Left renal pelvis (tissue), 4 donors: ENCODE measurements at regions not wholly inside any gene's neighbourhood (a gene's known extent, or its start where the extent isn't known, plus 50 kb on each side); places are given as distances from the start of the nearest gene placed in this dataset.

ENCODE experiments used
- DNase-seq, 4 donors: peaks; one replicate each; pipeline ENCODE4 v3.0.0-alpha.2; 2013; ENCODE audit warnings: low read depth in 4 of 4, low spot score in 3 of 4

- DNase-seq: no peak
These were observed 235.9 kb downstream of the TFAP2C start for GRCh38 chr20:56865055-56865454.

- DNase-seq: no peak
These were observed 238.0 kb downstream of the TFAP2C start for GRCh38 chr20:56867128-56867527.

- no peak for DNase-seq
These were observed 239.6 kb downstream of the TFAP2C start for GRCh38 chr20:56868746-56869145.

GRCh38 chr20:56870271-56870670 is 241.2 kb downstream of the TFAP2C start:
- DNase-seq: no peak

- DNase-seq: no peak
These were observed 242.6 kb downstream of the TFAP2C start for GRCh38 chr20:56871691-56872090.

DNA sequence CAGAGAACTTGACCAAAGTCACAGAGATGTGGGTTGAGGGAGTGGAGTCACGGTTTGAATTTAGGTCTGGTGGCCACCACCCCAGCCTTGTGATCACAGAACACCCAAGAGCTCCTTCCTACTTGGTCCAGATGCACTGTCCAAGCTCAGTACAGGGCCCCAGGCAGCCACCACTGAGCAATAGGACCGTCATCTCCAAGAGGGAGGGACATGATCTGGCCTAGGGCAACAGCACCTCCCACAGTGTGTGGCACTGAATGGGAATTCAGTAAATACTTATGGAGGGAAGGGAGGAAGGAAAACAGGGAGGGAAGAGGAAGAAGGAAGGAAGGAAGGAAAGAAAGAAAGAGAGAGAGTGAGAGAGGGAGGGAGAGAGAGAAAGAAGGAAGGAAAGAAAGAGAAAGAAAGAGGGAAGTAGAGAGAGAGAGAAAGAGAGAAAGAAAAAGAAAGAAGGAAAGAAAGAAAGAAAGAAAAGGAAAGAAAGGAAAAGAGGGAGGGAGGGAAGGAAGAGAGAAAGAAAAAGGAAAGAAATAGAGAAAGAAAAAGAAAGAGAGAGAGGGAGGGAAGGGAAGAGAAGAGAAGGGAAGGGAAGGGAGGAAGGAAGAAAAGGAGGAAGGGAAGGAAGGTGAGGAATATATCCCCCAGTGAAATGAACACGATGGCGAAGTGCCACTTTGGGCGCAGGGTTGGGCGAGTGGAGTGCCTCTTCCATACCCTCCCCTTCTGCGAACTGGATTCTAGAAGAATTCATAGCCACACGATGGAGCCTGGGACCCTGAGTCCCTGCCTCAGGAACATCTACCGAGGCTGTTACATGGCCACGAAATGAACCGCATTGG is 243.7 kb downstream of the TFAP2C start:
- no peak for DNase-seq

DNA sequence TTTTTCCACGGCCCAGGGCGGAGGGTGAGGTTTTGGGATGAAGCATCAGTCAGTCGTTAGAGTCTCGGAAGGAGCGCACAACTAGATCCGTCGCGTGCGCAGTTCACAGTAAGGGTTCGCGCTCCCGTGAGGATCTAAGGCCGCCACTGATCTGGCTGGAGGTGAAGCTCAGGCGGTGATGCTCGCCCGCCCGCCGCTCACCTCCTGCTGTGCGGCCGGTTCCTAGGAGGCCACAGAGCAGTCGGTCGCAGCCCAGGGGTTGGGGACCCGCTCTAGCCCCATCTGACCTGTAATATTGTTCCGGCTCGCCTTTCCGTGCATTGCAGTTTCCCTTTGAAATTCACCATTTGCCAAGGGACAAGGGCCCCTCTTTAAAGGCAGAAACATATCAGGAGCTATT is 244.7 kb downstream of the TFAP2C start:
- DNase-seq: no peak

DNA sequence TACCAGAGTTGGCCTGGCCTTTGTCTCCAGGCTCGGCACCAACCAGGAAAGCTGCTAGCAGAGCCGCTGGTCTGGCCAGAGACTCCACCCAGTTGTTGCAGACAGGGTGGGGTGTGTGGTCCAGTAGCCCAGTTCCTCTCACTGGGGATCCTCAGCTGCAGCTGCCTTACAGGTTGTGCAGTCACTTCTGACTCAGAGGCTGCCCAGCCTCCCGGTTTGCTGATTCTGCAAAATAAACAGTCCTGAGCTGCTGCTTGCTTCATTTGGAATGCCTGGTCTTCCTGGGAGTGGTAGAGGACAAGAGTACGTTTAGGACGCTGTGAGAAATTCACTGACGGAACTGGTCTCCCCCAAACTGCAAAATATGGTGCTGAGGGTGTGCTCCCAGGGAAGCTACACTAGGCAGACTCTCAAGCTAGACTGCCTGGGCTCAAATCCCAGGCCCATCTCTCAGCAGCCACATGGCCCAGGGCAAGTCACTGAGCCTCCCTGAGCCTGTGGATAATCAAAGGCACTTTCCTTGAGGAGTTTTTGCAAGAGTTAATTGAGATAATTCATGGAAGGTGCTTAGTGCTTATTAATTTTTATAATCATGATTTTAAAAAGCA is 246.1 kb downstream of the TFAP2C start:
- no peak for DNase-seq

DNA sequence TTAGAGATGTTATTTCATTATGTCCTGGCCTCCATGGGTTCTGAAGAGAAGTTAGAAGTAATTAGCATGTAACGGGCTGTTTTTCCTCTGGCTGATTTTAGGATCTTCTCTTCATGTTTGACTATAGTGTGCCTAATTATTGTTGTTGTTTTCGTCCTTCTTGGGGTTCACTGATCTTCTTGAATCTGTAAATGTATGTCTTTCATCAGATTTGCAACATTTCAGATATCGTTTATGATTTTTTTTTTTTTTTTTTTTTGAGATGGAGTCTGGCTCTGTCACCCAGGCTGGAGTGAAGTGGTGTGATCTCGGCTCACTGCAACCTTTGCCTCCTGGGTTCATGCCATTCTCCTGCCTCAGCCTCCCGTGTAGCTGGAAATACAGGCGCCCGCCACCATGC is 246.7 kb downstream of the TFAP2C start:
- no peak for DNase-seq

DNA sequence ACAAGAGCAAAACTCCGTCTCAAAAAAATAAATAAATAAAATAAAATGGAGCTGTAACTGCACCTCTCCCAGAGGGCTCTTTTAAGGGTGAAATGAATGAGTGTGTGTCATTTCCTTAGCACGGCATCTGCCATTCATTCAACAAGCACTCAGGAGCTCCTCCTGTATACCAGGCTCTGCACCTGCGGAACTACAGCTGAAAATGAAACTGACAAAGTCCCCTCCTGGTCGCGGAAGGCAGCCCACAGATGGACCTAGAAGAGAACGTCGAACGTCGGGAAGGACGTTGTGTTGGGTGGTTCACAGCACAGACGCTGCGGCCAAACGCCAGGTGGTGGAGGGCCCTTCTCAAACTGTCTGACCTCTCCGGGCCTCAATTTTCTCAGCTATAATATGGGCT is 256.4 kb downstream of the TFAP2C start:
- DNase-seq: no peak

DNA sequence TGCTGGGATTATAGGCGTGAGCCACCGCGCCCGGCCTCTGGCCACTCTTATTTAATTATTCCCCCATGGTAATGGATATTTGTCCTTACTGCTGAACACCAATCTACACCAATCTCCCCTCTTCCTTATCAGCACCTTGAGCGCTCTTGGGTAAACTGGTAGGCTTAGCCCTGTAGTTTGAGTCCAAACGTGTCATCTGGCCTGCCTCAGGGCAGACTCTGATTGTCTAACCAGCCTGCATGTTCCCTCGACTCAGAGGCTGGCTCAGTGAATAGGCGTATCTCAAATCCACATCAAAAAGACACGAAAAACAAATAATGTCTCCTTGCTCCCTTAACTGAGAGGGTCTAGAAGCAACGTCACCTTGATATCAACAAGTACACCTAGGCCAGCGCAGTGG is 260.9 kb downstream of the TFAP2C start:
- DNase-seq: no peak

GRCh38 chr20:56893226-56893917 is 264.3 kb downstream of the TFAP2C start:
- DNase-seq: no peak

DNA sequence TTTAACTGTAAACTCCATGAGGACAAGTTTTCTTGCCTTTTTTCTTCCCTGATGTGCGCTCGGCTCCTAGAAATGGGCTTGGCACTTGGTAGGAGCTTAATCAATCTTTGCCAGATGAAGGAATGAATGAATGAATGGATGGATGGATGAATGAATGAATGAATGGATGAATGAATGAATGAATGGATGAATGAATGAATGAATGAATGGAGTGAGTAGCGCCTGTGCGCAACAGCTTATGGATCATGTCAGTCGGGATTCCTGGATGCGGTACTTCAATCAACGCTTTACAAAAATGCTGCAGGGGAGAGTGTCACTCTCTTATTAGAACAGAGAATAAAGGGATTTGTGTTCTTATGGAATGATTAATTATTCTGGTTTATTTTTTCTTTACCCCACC is 267.3 kb downstream of the TFAP2C start:
- DNase-seq: no peak

DNA sequence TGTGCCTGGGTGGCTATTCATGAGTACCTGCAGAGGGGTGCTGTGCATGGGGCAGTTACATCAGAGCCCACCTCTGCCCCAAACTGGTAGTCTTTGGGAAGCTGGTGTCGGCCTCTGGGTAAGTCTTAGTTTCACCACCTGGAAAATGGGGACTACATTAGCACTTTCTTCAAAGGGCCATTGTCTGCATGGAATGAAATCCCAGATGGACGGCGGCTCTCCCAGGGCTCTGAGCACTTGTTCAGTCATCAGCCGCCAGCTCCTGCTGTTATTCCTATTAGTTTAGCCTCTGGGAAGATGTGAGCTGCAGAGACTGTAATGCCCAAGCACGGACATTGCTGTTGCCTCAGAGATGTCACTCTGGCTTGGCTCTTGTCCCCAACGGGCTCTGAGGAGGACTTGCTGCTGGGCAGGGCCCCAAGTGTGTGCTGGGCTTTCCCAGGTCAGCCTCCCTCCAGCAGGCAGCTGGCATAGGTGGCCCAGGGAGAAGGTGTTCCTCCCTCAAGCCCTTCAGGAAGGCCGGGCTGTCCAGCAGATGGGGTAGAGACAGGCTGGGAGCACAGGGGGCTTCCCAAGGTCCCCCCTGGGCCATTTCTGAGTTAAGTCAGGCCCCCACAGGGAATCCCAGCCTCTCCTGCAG is 268.3 kb downstream of the TFAP2C start:
- no peak for DNase-seq

DNA sequence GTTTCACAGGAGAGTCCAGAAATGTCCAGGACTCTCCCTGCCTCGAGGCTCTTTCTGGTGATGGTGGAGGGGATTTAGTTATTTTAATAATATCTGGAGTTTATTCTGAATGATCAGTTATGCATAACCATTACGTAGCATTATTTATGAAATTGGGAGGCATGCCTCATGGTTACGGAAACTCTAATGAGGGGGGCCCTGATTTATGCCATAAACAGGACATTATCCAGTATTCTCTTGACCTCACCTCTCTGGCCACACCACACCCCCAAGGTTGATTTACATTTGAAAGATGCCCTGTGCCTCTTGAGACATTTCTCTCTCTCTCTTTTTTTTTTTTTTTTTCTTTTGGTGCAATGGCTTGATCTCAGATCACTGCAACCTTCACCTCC is 268.8 kb downstream of the TFAP2C start:
- no peak for DNase-seq

GRCh38 chr20:56899506-56899905 is 270.4 kb downstream of the TFAP2C start:
- DNase-seq: no peak

DNA sequence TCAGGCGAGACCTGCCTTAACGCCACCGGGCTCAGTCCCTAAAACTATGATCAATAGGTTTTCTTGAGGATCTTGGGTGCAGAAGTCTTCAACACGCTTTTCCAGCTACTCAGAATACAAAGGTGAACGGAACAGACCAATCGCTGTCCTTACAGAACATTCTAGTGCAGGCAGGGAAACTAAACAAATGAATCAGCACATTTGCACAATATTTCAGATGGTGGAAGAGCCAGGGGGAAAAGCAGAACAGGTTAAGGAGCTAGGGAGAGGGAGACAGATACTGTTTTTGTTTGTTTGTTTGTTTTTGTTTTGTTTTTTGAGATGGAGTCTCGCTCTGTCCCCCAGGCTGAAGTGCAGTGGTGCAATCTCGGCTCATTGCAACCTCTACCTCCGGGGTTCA is 271.1 kb downstream of the TFAP2C start:
- no peak for DNase-seq

GRCh38 chr20:56903421-56903820 is 274.3 kb downstream of the TFAP2C start:
- no peak for DNase-seq

- no peak for DNase-seq
These were observed 274.8 kb downstream of the TFAP2C start for GRCh38 chr20:56903858-56904257.

- DNase-seq: no peak
These were observed 281.0 kb downstream of the TFAP2C start for GRCh38 chr20:56909918-56910714.

DNA sequence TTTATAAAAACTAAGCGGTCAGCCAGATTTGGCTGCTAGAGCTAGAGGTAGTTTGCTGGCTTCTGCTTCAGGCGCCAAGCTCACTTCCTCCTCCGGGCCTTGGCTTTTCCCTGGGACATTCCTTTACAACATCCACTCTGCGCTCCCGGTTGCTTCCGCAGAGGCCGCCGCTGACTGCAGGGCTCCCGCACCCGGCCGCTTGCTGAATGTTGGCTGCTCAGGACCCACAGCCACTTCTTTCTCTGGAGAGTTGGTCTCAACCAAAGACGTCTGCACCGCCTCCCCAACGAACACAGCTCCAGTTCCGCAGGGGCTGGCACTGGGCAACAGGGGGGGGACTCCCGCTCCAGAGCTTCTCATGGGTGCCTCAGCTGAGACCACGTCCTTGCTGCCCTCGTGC is 282.8 kb downstream of the TFAP2C start:
- DNase-seq: no peak
